ENCODE measurements at regions not wholly inside any gene's neighbourhood (a gene's known extent, or its start where the extent isn't known, plus 50 kb on each side); places are given as distances from the start of the nearest gene placed in this dataset.

- TF ChIP-seq ZNF317 (CRISPR knock-in tag; IDR thresholded peaks at IDR 0.05), result no peak
- no peak for TF ChIP-seq TCF7L2 (IDR thresholded peaks at IDR 0.05; ENCODE audit: low read depth, low read length)
- TF ChIP-seq FOXM1 (CRISPR knock-in tag; IDR thresholded peaks at IDR 0.05), result no peak
- no peak for TF ChIP-seq ZNF740 (CRISPR knock-in tag; IDR thresholded peaks at IDR 0.05)
- no peak for TF ChIP-seq ZNF354B (CRISPR knock-in tag; IDR thresholded peaks at IDR 0.05)
- no peak for TF ChIP-seq HNRNPUL1 (IDR thresholded peaks at IDR 0.05; ENCODE audit: low read depth, low read length)
- no peak for TF ChIP-seq ZIK1 (CRISPR knock-in tag; IDR thresholded peaks at IDR 0.05; ENCODE audit: borderline replicate concordance, low read depth)
- TF ChIP-seq TFAP4 (IDR thresholded peaks at IDR 0.05; ENCODE audit: borderline replicate concordance, low read depth), result no peak
- TF ChIP-seq ZNF543 (CRISPR knock-in tag; IDR thresholded peaks at IDR 0.05), result no peak
- TF ChIP-seq RFX3 (CRISPR knock-in tag; IDR thresholded peaks at IDR 0.05), result no peak
- TF ChIP-seq MIER2 (CRISPR knock-in tag; IDR thresholded peaks at IDR 0.05), result no peak
- TF ChIP-seq EZH2 (conservative IDR thresholded peaks at IDR 0.05; ENCODE audit: low read depth, low read length), result no peak
- TF ChIP-seq CAMTA2 (CRISPR knock-in tag; IDR thresholded peaks at IDR 0.05; ENCODE audit: borderline replicate concordance), result no peak
Measured at GRCh38 chr22:34114406-34114805, 194.1 kb upstream of the LARGE1 start.

Measured in HepG2 (cell line).